HFFc6 (cell line): ENCODE measurements at regions not wholly inside any gene's neighbourhood (a gene's known extent, or its start where the extent isn't known, plus 50 kb on each side); places are given as distances from the start of the nearest gene placed in this dataset.

ENCODE experiments used
- DNase-seq: peaks from one replicate; pipeline ENCODE4 v3.0.0-alpha.2; 2018
- H3K27ac Mint-ChIP-seq: 2 replicates; pipeline ENCODE4 v1.8.0; 2020; ENCODE audit warnings: mild to moderate bottlenecking, mixed read lengths
- H3K27me3 Mint-ChIP-seq: 2 replicates; pipeline ENCODE4 v1.8.0; 2021; ENCODE audit warnings: mild to moderate bottlenecking, moderate library complexity, mixed read lengths; ENCODE audit not compliant: insufficient read depth
- H3K36me3 Mint-ChIP-seq: 2 replicates; pipeline ENCODE4 v1.8.0; 2021; ENCODE audit warnings: low read depth, mixed read lengths
- H3K4me1 Mint-ChIP-seq: 2 replicates; pipeline ENCODE4 v1.8.0; 2020; ENCODE audit warnings: low read depth, mixed read lengths
- H3K4me3 Mint-ChIP-seq: 2 replicates; pipeline ENCODE4 v1.8.0; 2020; ENCODE audit warnings: mild to moderate bottlenecking, moderate library complexity, mixed read lengths
- H3K9me3 Mint-ChIP-seq: 2 replicates; pipeline ENCODE4 v1.8.0; 2020; ENCODE audit warnings: mild to moderate bottlenecking, mixed read lengths
- TF ChIP-seq, protein P1 (sequence below): fragments of 200-600 bp; sonication (generic); IDR thresholded peaks from 2 replicates; pipeline ENCODE4 v1.5.0; 2021; ENCODE audit warnings: antibody characterized with exemption, mild to moderate bottlenecking

- Mint-ChIP-seq H3K36me3 (no peaks in the 10 kb centered on the region), H3K4me1 (no peaks in the 10 kb centered on the region), H3K4me3 (no peak overlapping the region), H3K27me3 (no peaks in the 10 kb centered on the region; the same call in 1 of the 2 replicates), H3K27ac (no peak overlapping the region), H3K9me3 (no peaks in the 10 kb centered on the region; the same call in 1 of the 2 replicates)
- no peak for DNase-seq
- TF ChIP-seq, protein P1, sequence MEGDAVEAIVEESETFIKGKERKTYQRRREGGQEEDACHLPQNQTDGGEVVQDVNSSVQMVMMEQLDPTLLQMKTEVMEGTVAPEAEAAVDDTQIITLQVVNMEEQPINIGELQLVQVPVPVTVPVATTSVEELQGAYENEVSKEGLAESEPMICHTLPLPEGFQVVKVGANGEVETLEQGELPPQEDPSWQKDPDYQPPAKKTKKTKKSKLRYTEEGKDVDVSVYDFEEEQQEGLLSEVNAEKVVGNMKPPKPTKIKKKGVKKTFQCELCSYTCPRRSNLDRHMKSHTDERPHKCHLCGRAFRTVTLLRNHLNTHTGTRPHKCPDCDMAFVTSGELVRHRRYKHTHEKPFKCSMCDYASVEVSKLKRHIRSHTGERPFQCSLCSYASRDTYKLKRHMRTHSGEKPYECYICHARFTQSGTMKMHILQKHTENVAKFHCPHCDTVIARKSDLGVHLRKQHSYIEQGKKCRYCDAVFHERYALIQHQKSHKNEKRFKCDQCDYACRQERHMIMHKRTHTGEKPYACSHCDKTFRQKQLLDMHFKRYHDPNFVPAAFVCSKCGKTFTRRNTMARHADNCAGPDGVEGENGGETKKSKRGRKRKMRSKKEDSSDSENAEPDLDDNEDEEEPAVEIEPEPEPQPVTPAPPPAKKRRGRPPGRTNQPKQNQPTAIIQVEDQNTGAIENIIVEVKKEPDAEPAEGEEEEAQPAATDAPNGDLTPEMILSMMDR = no peak
These were observed 272.3 kb upstream of the FGF16 start for GRCh38 chrX:77174680-77175519.

- TF ChIP-seq, protein P1 = no peak
- Mint-ChIP-seq H3K27ac (no peak overlapping the region), H3K4me1 (no peaks in the 10 kb centered on the region), H3K27me3 (no peaks in the 10 kb centered on the region), H3K4me3 (no peak overlapping the region), H3K9me3 (no peaks in the 10 kb centered on the region; the same call in 1 of the 2 replicates), H3K36me3 (no peaks in the 10 kb centered on the region)
- no peak for DNase-seq
These were observed 246.5 kb upstream of the FGF16 start for GRCh38 chrX:77200663-77201062.

DNA sequence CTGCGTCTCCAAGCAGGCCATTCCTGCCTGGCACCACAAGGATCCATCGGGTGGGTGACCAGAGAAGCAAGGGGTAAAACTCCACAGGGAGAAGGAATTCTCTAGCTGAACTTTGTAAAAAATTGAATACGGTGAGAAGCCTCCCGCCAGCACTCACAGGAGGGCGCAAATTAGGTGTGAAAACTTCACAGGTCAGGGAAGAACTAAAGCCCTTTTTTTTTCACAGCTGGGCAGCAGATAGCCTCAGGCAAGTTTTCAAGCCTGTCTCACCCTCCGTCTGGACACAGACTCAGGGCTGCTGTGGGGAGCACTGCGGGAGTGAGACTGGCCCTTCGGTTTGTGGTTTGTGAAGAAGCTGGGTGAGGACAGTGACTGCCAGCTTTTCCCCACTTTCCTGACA, 224.1 kb upstream of the FGF16 start:
- no peak for DNase-seq
- no peaks in the 10 kb centered on the region for H3K36me3 Mint-ChIP-seq
- no peaks in the 10 kb centered on the region; the same call in 1 of the 2 replicates for H3K27me3 Mint-ChIP-seq
- TF ChIP-seq, protein P1 = no peak
- H3K27ac Mint-ChIP-seq = no peak overlapping the region
- no peak overlapping the region for H3K4me3 Mint-ChIP-seq
- H3K4me1 Mint-ChIP-seq = no peaks in the 10 kb centered on the region
- peaks cover 3% of the 10 kb centered on the region; the same call in 1 of the 2 replicates for H3K9me3 Mint-ChIP-seq

GRCh38 chrX:77264490-77264889, 182.7 kb upstream of the FGF16 start:
- DNase-seq = no peak
- Mint-ChIP-seq H3K9me3 (peaks cover 24% of the 10 kb centered on the region), H3K27ac (no peak overlapping the region), H3K27me3 (no peaks in the 10 kb centered on the region), H3K36me3 (no peaks in the 10 kb centered on the region), H3K4me3 (no peak overlapping the region), H3K4me1 (no peaks in the 10 kb centered on the region)
- TF ChIP-seq, protein P1 = no peak

- Mint-ChIP-seq H3K36me3 (no peaks in the 10 kb centered on the region), H3K4me3 (no peak overlapping the region), H3K9me3 (no peaks in the 10 kb centered on the region), H3K4me1 (no peaks in the 10 kb centered on the region), H3K27me3 (no peaks in the 10 kb centered on the region; the same call in 1 of the 2 replicates), H3K27ac (no peak overlapping the region)
- DNase-seq = no peak
- TF ChIP-seq, protein P1 = no peak
These were observed 171.8 kb upstream of the FGF16 start for GRCh38 chrX:77275392-77275791.
